Natural killer cell treated with Interleukin-12 subunit alpha and Interleukin-12 subunit beta and Interleukin-15 and Interleukin-18, amount 100 ng/mL, for 72 hours (primary cell): ENCODE measurements at regions not wholly inside any gene's neighbourhood (a gene's known extent, or its start where the extent isn't known, plus 50 kb on each side); places are given as distances from the start of the nearest gene placed in this dataset.
"Not testable (repeated sequence)": the region's sequence is repeated elsewhere in the genome, so short reads cannot be mapped to it uniquely, and the experiment has no call there.

Source experiments
- ATAC-seq, 2 donors: fragments of 150-1000 bp; cut with Tn5 transposase in 1 of 2; sonication (Bioruptor Pico), chemical (Tn5 transposase) in 1 of 2; 2 replicates each; pipeline ENCODE4 v1.10.0; 2021
- DNase-seq: peaks from one replicate; pipeline ENCODE4 v3.0.0; 2022; ENCODE audit warnings: low spot score
- H3K27ac Mint-ChIP-seq, 2 donors: 1 replicate in 1 of 2; 2 replicates in 1 of 2; pipeline ENCODE4 v1.8.0; 2022; ENCODE audit warnings: mixed read lengths in 2 of 2, mild to moderate bottlenecking in 1 of 2, moderate library complexity in 1 of 2
- H3K27me3 Mint-ChIP-seq, 2 donors: 1 replicate in 1 of 2; 2 replicates in 1 of 2; pipeline ENCODE4 v1.8.0; 2022; ENCODE audit warnings: mixed read lengths in 2 of 2
- H3K36me3 Mint-ChIP-seq: one replicate; pipeline ENCODE4 v1.8.0; 2022; ENCODE audit warnings: mixed read lengths
- H3K4me1 Mint-ChIP-seq, 2 donors: 1 replicate in 1 of 2; 2 replicates in 1 of 2; pipeline ENCODE4 v1.8.0; 2022; ENCODE audit warnings: low read depth in 2 of 2, mixed read lengths in 2 of 2, mild to moderate bottlenecking in 1 of 2
- H3K4me3 Mint-ChIP-seq: one replicate; pipeline ENCODE4 v1.8.0; 2022; ENCODE audit warnings: mixed read lengths
- H3K9me3 Mint-ChIP-seq: 2 replicates; pipeline ENCODE4 v1.8.0; 2022; ENCODE audit warnings: mixed read lengths

DNA sequence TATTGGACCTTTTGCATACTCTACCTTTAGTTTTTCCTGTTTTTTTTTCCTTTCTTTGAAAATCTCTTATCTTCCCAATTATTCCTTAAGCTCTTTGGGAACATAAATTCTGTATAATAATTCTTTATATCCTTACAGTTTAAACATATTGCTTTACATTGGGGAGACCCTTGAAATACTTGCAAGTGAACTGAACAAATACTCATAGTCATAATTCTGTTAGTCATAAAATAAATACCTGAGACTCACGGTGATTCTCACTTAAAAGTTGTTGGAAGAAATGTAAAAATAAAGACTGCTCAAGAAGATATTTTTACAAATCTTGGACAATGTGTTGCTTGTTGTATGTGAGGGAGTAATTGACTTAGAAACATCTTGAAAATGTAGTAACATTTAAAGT lies 515.2 kb upstream of the POT1 start:
- Mint-ChIP-seq H3K9me3 (peaks cover 6% of the 10 kb centered on the region), H3K4me1 (no peaks in the 10 kb centered on the region), H3K36me3 (peaks cover 6% of the 10 kb centered on the region), H3K27me3 (no peaks in the 10 kb centered on the region), H3K4me3 (no peak overlapping the region), H3K27ac (no peak overlapping the region)
- DNase-seq (no peak), ATAC-seq (no peak)

GRCh38 chr7:125436220-125436619 lies 506.6 kb upstream of the POT1 start:
- ATAC-seq (no peak), DNase-seq (no peak)
- Mint-ChIP-seq H3K4me1 (no peaks in the 10 kb centered on the region), H3K27me3 (no peaks in the 10 kb centered on the region), H3K9me3 (no peaks in the 10 kb centered on the region), H3K27ac (no peak overlapping the region), H3K4me3 (no peak overlapping the region), H3K36me3 (no peaks in the 10 kb centered on the region)

DNA sequence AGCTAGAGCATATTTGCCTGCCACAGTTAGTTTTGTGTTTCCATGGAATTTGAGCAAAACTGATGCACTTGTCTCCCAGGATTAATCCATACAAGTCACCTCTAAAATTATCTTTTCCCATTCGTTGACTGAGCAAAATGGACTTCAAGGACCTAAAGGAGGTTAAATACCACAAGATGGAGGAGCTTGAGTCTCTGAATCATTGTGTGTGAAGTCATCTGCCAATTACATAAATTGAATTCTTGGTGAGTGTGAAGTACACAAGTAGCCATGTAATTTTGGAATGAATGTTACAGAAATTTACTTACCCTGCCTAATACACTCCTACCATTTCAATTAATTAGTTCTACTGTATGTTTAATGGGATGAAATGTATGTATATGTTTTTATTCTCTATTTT lies 501.7 kb upstream of the POT1 start:
- no peaks in the 10 kb centered on the region for H3K27me3 Mint-ChIP-seq
- H3K27ac Mint-ChIP-seq = no peak overlapping the region
- H3K36me3 Mint-ChIP-seq = no peaks in the 10 kb centered on the region
- no peak for ATAC-seq
- H3K4me1 Mint-ChIP-seq = peaks cover 0 to 4% of the 10 kb centered on the region in 2 donors
- no peaks in the 10 kb centered on the region for H3K9me3 Mint-ChIP-seq
- no peak for DNase-seq
- no peak overlapping the region for H3K4me3 Mint-ChIP-seq

GRCh38 chr7:125430013-125430412 lies 500.4 kb upstream of the POT1 start:
- Mint-ChIP-seq H3K27me3 (no peaks in the 10 kb centered on the region), H3K27ac (peak overlapping the region in 1 of 2 donors; percentile 59), H3K4me3 (no peak overlapping the region), H3K36me3 (no peaks in the 10 kb centered on the region), H3K4me1 (peaks cover 0 to 15% of the 10 kb centered on the region in 2 donors), H3K9me3 (no peaks in the 10 kb centered on the region)
- DNase-seq (no peak), ATAC-seq (no peak)

DNA sequence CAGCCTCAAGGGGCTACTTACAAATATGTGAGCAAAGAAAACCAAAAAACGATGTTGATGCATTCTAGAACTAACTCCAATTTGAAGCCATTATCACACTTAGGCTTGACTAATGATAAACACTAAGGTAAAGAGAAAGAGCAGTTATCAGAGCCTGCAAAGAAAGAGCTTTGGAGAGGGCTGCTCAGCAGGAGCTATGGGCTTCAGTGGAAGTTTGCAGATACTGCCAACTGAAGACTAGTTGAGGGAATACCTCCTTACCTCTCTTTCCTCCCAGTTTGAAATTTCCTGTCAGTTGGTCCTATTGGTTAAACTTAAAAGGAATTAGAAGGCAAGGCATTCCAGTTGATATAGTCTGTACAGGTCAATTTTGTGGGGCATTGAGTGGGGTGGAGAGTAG lies 498.1 kb upstream of the POT1 start:
- DNase-seq = no peak
- ATAC-seq = no peak

GRCh38 chr7:125425506-125425905 lies 495.9 kb upstream of the POT1 start:
- Mint-ChIP-seq H3K27ac (peak overlapping the region; percentile 52 to 85), H3K4me3 (peak overlapping the region; percentile 8), H3K9me3 (peaks cover 9% of the 10 kb centered on the region), H3K36me3 (peaks cover 18% of the 10 kb centered on the region), H3K4me1 (peaks cover 20 to 45% of the 10 kb centered on the region in 2 donors), H3K27me3 (no peaks in the 10 kb centered on the region)
- DNase-seq (peak; percentile 70), ATAC-seq (peak; percentile 79 to 80)

More for the DNA sequence above, 498.1 kb upstream of the POT1 start:
- Mint-ChIP-seq H3K36me3 (no peaks in the 10 kb centered on the region), H3K4me1 (peaks cover 5 to 26% of the 10 kb centered on the region in 2 donors), H3K27ac (peak overlapping the region in 1 of 2 donors; percentile 17), H3K9me3 (peaks cover 3% of the 10 kb centered on the region), H3K27me3 (no peaks in the 10 kb centered on the region), H3K4me3 (no peak overlapping the region)

- ATAC-seq = peak in 1 of 2 donors; percentile 25
- Mint-ChIP-seq H3K4me3 (no peak overlapping the region), H3K36me3 (peaks cover 24% of the 10 kb centered on the region), H3K9me3 (peaks cover 14% of the 10 kb centered on the region), H3K4me1 (peaks cover 20 to 49% of the 10 kb centered on the region in 2 donors), H3K27ac (peak overlapping the region; percentile 52 to 85), H3K27me3 (no peaks in the 10 kb centered on the region)
- DNase-seq = no peak
Measured at GRCh38 chr7:125424721-125425120, 495.1 kb upstream of the POT1 start.

DNA sequence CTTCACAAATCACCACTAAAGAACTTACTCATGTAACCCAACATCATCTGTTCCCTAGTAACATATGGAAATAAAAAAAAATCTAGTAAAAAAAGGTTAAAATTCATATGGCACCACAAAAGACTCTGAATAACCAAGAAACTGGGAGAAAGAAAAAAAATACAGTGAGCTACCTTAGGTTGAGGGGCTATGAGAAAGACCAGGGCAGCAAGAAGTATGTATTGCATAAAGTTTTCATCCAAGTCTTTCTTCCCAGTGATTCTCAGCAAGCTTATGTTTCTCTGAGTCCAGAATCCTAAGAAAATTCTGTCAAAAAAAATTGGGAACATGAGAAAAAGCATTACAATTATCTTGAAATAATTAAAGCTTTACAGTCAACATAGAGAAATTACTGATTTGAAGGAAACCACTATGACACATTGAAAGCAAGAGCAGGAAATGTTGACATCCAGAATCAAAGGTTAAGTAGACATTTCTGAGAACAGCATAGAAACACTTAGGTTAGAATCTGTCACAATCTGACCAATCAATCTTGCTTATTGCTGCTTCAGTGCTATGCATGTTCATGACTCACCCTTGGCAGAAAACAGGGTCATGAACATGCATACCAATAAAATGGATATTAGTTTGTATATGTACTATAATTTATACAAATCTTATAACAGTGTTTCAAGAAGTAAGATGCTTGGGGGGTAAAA lies 494.0 kb upstream of the POT1 start:
- Mint-ChIP-seq H3K4me1 (peaks cover 20 to 49% of the 10 kb centered on the region in 2 donors), H3K9me3 (peaks cover 20% of the 10 kb centered on the region), H3K4me3 (no peak overlapping the region), H3K27me3 (no peaks in the 10 kb centered on the region), H3K27ac (peak overlapping the region; percentile 63 to 90), H3K36me3 (peaks cover 34% of the 10 kb centered on the region)
- ATAC-seq (peak; percentile 94 to 96), DNase-seq (peak; percentile 63)

DNA sequence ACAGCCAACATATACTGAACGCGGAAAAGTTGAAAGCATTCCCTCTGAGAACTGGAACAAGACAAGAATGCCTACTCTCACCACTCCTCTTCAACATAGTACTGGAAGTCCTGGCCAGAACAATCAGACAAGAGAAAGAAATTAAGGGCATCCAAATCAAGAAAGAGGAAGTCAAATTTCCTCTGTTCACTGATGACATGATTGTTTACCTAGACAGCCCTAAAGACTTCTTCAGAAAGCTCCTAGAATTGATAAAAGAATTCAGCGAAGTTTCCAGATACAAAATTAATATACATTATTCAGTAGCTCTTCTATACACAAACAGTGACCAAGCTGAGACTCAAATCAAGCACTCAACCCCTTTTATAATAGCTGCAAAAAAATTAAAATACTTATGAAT lies 491.8 kb upstream of the POT1 start:
- H3K27me3 Mint-ChIP-seq, DNase-seq, ATAC-seq: not testable (repeated sequence)
- Mint-ChIP-seq H3K27ac (peak overlapping the region; percentile 57 to 90), H3K4me1 (peaks cover 20 to 51% of the 10 kb centered on the region in 2 donors), H3K9me3 (peaks cover 26% of the 10 kb centered on the region), H3K36me3 (peaks cover 35% of the 10 kb centered on the region), H3K4me3 (peak overlapping the region; percentile 54)

DNA sequence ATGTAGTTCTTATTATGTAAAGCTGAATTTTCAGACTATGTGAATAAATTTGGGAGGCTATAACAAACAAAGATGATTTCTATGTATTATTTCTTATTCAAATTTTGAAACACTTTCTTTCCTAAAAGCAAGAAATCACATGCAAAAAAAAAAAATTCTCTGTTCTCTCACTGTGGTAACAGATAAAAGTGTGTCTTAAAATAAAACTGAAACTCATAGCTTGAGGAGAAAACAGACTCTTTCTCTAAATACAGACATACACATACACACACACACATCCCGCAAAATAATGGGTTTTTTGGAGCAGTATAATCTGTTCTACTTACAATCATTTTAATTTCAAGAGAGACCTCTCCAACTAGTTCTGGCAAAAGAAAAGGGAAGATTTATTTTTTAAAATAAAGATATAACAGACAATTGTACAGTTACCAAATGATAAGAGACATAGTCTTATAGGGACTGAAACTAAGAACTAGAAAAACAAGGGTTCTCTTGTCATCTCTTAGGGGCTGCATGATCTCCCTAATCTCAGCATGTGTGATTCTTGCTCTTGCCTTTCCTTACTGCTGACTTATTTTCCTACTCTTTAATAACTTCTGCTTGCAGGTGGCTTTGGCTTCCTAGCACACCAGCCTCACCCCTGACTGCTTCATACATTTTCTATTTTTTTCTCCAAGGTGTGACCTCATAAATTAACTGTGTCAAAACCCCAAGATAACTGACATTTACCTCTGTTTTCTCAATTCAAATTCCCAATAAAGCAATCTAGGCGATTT lies 483.5 kb upstream of the POT1 start:
- H3K9me3 Mint-ChIP-seq = peaks cover 7% of the 10 kb centered on the region
- H3K36me3 Mint-ChIP-seq = no peaks in the 10 kb centered on the region
- DNase-seq (no peak), ATAC-seq (peak; percentile 13 to 56)
- H3K27ac Mint-ChIP-seq = peak overlapping the region; percentile 21 to 78
- H3K4me1 Mint-ChIP-seq = peaks cover 15 to 27% of the 10 kb centered on the region in 2 donors
- H3K4me3 Mint-ChIP-seq = peak overlapping the region; percentile 63
- no peaks in the 10 kb centered on the region for H3K27me3 Mint-ChIP-seq

- no peak for DNase-seq
- no peak overlapping the region for H3K4me3 Mint-ChIP-seq
- H3K36me3 Mint-ChIP-seq = no peaks in the 10 kb centered on the region
- ATAC-seq = no peak
- peaks cover 12% of the 10 kb centered on the region for H3K9me3 Mint-ChIP-seq
- H3K27ac Mint-ChIP-seq = no peak overlapping the region
- peaks cover 15 to 20% of the 10 kb centered on the region in 2 donors for H3K4me1 Mint-ChIP-seq
- H3K27me3 Mint-ChIP-seq = no peaks in the 10 kb centered on the region
Measured at GRCh38 chr7:125409921-125410320, 480.3 kb upstream of the POT1 start.

DNA sequence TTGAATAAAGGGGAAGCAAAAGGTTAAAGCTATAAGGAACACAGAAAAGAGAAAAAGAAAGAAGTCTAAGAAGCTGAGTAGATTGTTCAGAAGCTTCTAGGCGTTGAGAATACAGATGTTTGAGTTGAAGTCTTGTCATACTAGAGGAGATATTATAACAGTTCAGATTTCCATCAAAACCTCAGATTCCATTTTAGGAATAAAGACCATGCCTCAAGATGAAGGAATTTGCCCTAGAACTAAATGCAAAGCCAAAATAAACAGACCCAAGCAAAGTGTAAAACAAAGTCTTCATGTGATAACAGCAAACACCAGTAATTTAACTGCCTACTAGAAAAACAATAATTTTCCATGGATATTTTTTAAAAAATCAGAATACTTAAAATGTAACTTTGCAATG lies 476.5 kb upstream of the POT1 start:
- no peaks in the 10 kb centered on the region for H3K27me3 Mint-ChIP-seq
- H3K4me1 Mint-ChIP-seq = no peaks in the 10 kb centered on the region
- H3K27ac Mint-ChIP-seq = no peak overlapping the region
- DNase-seq (no peak), ATAC-seq (no peak)
- H3K4me3 Mint-ChIP-seq = no peak overlapping the region
- no peaks in the 10 kb centered on the region for H3K36me3 Mint-ChIP-seq
- peaks cover 10% of the 10 kb centered on the region for H3K9me3 Mint-ChIP-seq

DNA sequence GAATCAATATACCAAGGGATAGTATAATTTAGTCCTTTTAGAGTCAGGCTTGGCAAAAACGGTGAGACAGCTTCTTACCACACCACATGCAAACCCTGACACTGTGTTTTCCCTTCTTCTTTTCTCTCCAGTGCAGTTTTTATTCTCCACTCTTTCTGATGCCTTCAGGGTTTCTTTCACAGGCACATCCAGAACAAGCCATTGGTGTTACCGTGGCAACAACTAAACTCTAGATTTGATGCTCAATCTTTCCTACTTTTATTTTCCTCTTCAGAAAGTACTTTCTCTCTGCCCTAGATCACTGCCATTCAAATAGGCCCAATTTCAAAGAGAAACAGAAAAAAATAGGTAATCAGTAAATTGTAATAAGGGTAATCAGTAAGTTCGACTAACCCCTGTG lies 469.8 kb upstream of the POT1 start:
- H3K9me3 Mint-ChIP-seq = peaks cover 6% of the 10 kb centered on the region
- no peak overlapping the region for H3K27ac Mint-ChIP-seq
- no peak overlapping the region for H3K4me3 Mint-ChIP-seq
- no peaks in the 10 kb centered on the region for H3K4me1 Mint-ChIP-seq
- no peak for ATAC-seq
- DNase-seq = no peak
- no peaks in the 10 kb centered on the region for H3K27me3 Mint-ChIP-seq
- H3K36me3 Mint-ChIP-seq = peaks cover 4% of the 10 kb centered on the region

- peak in 1 of 2 donors; percentile 27 for ATAC-seq
- no peaks in the 10 kb centered on the region for H3K4me1 Mint-ChIP-seq
- H3K36me3 Mint-ChIP-seq = peaks cover 4% of the 10 kb centered on the region
Measured at GRCh38 chr7:125396466-125397151, 467.0 kb upstream of the POT1 start.

More at GRCh38 chr7:125396466-125397151, 467.0 kb upstream of the POT1 start:
- DNase-seq = no peak
- Mint-ChIP-seq H3K27me3 (no peaks in the 10 kb centered on the region), H3K9me3 (peaks cover 13% of the 10 kb centered on the region), H3K27ac (no peak overlapping the region), H3K4me3 (no peak overlapping the region)
